NCI-H1930 (cell line): ENCODE measurements at regions not wholly inside any gene's neighbourhood (a gene's known extent, or its start where the extent isn't known, plus 50 kb on each side); places are given as distances from the start of the nearest gene placed in this dataset.

Source experiments
- DNase-seq, 2 experiments: peaks; one replicate each; lab custom pipeline; 2025; lab: John Stamatoyannopoulos, UW

DNA sequence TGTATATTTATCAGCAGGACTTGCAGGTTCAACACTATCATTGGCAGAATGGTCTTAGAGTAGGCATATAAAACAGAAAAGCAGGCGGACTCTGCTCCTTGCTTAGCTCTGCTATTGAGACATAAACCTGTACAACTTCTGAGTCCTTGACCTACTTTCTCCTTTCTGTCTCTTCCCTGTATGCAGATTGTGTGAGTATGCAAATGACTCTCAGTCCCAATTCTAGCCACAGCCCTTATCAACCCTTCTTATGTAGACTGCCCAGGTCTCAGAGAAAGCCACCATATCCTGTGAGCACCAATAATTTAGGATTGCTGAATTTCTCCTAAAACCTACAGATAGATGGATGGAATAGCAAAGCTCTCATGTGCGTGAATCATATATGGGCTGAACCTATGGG is 367.6 kb upstream of the DDI1 start:
- DNase-seq, result no peak

- DNase-seq, result no peak
Measured at GRCh38 chr11:103671143-103671651, 365.2 kb upstream of the DDI1 start.

- no peak for DNase-seq
Measured at GRCh38 chr11:103673773-103674172, 362.7 kb upstream of the DDI1 start.

DNA sequence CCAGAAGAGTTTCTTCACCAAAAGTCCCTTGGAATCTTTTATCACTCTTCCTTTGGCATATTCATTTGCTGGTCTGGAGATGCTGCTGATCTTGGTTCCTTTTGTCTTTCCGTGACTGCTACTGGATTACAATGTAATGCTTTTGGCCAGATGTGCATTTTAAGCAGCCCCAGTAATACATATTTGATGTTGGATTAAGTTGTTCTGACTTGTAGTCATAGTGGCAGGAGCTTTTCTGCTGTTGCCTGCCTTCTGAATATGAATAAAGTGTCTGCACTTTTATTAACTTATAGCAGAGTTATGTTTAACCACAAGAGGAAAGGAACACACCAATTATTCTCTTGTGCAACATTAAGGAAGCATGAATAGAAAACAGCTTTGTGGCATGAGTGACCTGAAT is 360.0 kb upstream of the DDI1 start:
- DNase-seq, result no peak

DNA sequence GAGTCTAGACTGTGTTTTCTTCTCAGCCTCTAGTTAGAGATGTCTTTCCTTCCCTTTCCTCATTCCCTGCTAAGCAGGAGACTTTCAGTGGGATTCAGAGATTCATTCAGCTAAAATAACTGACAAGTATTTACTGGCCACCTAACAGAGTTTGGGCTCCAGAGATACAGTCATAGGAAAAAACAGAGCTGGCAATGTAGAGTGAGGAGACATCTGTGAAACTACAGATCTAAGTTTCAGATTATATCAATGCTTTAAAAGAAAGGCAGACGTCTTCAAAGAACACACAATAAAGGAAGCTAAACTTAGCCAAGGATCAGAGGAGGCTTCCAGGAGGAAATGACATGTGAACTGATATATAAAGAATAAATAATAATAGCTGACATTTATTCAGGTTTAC is 355.6 kb upstream of the DDI1 start:
- DNase-seq, result no peak

GRCh38 chr11:103681855-103682254 is 354.6 kb upstream of the DDI1 start:
- DNase-seq, result no peak

DNA sequence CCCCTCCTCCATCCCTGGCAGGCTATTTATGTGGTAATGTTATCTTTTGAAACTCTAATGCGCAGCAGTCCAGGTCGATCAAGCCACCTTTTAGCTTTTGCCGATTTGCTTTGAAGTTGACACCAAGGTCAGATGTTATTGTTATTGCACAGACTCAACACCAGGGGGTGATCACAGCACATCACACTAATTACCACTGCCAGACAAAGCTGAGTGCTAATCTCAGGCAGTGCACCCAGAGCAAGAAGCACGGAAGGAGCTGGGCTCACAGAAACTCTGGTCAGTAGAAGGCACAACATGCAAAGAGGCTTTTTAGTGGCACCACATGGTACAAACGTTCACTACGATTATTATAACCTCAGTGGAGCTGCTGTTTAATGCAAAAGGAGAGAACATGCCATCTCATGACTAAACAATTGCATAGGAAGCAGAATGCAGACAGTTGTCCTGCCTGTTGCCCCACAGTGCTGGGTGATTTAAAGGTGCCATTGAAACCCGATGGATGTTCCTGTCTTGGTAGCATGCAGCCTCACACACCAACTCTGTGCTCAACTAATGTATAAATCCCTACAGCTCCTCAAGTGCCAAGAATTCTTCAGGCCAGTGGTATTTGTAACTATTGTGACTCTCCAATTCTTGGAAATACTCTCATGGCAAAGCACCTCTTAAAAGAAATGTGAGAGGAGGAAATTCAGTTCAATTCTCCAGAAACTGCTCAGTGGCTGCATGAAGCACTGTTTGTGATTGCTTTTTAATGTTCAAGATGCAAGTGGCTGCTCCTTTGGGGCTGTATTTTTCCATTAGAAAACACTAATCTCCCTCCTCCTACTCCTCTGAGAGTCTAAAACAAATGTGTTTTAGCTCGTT is 353.9 kb upstream of the DDI1 start:
- no peak for DNase-seq

DNA sequence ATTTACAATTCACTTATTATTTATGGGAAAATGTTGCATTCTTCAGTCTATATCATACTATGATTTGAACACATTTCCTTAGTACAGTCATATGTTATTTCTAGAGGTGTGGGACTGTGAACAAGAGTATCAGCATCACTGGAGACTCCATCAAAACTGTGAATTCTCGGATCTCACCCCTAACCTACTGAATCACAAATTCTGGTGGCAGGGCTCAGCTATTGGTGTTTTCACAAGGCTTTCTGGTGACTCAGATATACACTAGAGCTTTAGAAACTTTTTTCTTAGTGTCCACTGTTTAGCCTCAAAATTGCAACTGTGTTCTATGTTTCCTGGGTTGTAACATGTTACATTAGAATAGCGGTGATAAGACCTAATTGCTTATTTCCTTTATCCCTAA is 352.9 kb upstream of the DDI1 start:
- no peak for DNase-seq

GRCh38 chr11:103688924-103689323 is 347.5 kb upstream of the DDI1 start:
- no peak for DNase-seq

DNA sequence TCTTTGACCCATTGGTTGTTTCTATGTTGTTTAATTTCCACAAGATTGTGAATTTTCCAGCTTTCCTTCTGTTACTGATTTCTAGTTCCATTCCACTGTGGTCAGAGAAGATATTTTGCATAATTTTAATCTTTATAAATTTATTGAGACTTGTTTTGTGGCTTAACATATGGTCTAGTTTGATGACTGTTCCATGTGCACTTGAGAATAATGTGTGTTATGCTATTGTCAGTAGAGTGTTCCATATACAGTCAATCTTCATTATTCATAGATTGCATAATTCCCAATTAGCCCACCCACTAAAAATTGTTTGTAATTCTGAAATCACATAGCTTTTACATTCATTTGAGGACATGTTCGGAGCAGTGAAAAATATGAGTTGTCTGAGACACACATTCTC is 346.1 kb upstream of the DDI1 start:
- no peak for DNase-seq

DNA sequence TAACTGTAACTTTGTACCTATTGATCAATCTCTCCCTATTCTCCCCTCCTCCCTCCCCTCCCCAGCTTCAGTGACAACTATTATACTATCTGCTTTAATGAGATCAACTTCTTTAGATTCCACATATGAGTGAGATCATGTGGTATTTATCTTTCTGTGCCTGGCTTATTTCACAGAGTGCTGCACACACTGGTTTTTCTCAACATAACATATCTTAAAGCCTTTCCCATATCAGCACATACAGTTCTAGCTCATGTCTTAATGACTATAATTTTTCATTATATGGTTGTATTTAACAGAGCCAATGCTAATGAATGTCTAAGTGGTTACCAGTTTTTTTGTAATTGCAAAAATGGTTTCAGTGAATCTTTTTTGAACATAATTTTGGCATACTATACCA is 340.3 kb upstream of the DDI1 start:
- DNase-seq, result no peak

DNA sequence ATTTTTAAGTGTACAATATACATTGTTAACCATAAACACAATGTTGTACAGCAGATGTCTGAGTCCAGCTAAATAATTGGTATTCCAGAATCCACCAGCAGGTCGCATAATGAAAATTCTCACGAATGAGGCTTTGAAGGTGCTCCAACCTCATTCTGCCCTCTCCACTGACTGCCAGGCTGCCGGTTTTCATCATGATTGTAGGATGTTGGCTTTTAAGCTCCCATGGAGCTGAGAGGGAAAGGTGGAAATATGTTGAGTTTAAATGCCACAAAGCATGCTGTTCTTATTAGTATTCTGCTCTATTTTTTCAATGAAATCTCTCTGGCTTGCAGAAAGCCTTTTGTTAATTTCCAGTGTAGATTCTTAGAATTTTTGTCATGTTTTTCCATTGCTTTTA is 337.2 kb upstream of the DDI1 start:
- no peak for DNase-seq

- no peak for DNase-seq
Measured at GRCh38 chr11:103699656-103700055, 336.8 kb upstream of the DDI1 start.

- no peak for DNase-seq
Measured at GRCh38 chr11:103700622-103701021, 335.8 kb upstream of the DDI1 start.

DNA sequence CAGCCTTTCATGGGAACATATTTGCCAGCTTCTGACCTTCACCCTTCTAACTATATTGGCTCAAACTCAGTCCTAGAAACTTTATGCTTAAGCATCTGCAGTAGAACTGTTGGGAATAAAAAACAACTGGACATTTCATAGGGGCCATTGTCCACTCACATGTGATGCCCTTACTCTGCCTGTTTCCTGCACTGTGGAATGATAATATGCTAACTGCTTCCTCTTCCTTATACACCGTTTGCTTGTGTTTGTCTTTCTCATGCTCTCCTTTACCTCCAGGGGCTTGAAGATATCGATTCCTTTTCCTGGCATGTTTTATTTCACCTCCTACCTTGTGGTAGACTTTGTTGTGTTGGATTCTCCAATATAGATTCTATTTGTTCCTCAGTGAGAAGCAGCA is 333.0 kb upstream of the DDI1 start:
- no peak for DNase-seq

GRCh38 chr11:103703954-103704353 is 332.5 kb upstream of the DDI1 start:
- no peak for DNase-seq

DNA sequence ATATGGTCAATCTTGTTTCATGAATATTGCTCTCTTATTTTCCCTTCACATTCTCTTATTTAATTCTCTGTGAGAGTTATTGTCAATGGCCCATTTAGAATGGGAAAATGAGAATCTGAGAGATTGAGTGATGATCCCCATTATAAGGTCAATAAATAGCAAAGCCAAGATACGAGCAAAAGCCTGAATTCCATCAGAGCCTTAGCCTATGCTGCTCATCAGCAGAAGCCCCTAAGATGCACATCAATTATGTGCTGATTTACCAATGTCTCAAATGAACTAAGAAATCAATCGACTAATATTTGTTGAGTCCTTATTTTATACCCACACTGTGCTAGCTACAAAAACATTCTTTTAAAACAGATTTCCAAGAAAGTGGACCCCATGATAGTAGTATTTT is 330.8 kb upstream of the DDI1 start:
- no peak for DNase-seq

- no peak for DNase-seq
Measured at GRCh38 chr11:103709371-103709770, 327.1 kb upstream of the DDI1 start.

DNA sequence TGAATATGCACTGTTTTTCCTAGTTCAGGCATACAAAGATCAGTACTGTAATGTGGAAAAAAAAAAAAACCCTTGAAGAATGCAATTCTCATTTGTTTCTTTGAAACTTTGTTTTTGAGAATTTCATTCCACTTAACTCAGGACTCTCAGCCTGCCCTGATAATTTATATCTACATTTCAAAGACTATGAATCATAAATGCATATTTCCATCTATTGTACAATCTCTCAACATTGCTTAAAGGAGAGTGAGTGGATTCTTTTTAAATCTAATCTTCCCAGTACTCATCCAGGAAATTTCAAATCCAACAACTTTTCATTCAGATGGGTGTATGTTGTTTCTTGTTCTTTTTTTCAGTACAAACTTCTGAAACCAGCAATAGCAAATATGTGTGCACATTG is 322.2 kb upstream of the DDI1 start:
- DNase-seq, result no peak

GRCh38 chr11:103716363-103716762 is 320.1 kb upstream of the DDI1 start:
- DNase-seq, result no peak

GRCh38 chr11:103727262-103727661 is 309.2 kb upstream of the DDI1 start:
- no peak for DNase-seq

DNA sequence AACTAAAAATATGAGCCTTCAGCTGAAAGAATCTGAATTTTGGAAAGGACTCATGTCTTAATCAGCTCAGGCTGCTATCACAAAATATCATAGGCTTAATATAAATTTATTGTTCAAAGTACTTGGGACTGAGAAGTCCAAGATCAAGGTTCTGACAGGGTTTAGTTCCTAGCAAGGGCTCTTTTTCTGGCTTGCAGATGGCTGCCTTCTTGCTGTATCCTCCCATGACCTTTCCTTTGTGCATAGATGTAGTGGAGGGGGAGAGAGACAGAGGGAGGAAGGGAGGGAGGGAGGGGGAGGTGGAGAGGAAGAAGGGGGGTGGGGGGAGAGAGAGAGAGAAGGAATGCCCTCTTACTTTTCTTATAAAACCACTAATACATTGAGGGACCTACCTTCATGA is 306.8 kb upstream of the DDI1 start:
- no peak for DNase-seq

- DNase-seq, result no peak
Measured at GRCh38 chr11:103730131-103730940, 306.1 kb upstream of the DDI1 start.
